SK-N-SH (cell line): ENCODE measurements at regions not wholly inside any gene's neighbourhood (a gene's known extent, or its start where the extent isn't known, plus 50 kb on each side); places are given as distances from the start of the nearest gene placed in this dataset.

Experiments
- CTCF ChIP-seq: fragments of 200-600 bp; sonication (generic); IDR thresholded peaks from 2 replicates; pipeline ENCODE4 v1.6.1; 2017; ENCODE audit warnings: antibody characterized with exemption, mild to moderate bottlenecking, moderate library complexity
- GABPA ChIP-seq: IDR thresholded peaks from 2 replicates; pipeline ENCODE4 v1.4.0; 2012; ENCODE audit warnings: low read depth, mild to moderate bottlenecking
- MXI1 ChIP-seq: IDR thresholded peaks from 2 replicates; pipeline ENCODE4 v1.6.1; 2012; ENCODE audit warnings: mild to moderate bottlenecking, low read depth, low read length, improper control_type of control experiment
- REST ChIP-seq: IDR thresholded peaks from 2 replicates; pipeline ENCODE4 v1.6.1; 2012; ENCODE audit warnings: mild to moderate bottlenecking, low read depth, low read length, moderate library complexity
- SMC3 ChIP-seq: IDR thresholded peaks from 2 replicates; pipeline ENCODE4 v1.6.1; 2012; ENCODE audit warnings: low read depth, low read length, improper control_type of control experiment
- USF2 ChIP-seq: fragments of 150-350 bp; IDR thresholded peaks from 2 replicates; pipeline ENCODE4 v1.6.1; 2017; ENCODE audit warnings: antibody characterized with exemption, low read length, low read depth, borderline replicate concordance

- no peak for TF ChIP-seq CTCF
- no peak for TF ChIP-seq REST
- no peak for TF ChIP-seq MXI1
- TF ChIP-seq SMC3: no peak
- TF ChIP-seq USF2: no peak
- no peak for TF ChIP-seq GABPA
These were observed 1228.2 kb upstream of the CITED2 start for GRCh38 chr6:140602431-140603248.
